ENCODE measurements at regions not wholly inside any gene's neighbourhood (a gene's known extent, or its start where the extent isn't known, plus 50 kb on each side); places are given as distances from the start of the nearest gene placed in this dataset.

- DNase-seq, result peak; percentile 11 to 96 (median 89)
Measured at GRCh38 chr5:141747152-141748141, 65.4 kb upstream of the ARAP3 start.

- DNase-seq, result no peak
Measured at GRCh38 chr5:141746395-141746794, 64.4 kb upstream of the ARAP3 start.

- DNase-seq, result no peak
Measured at GRCh38 chr5:141745390-141745789, 63.4 kb upstream of the ARAP3 start.

GRCh38 chr5:141743866-141744272 is 61.8 kb upstream of the ARAP3 start:
- DNase-seq, result no peak

- DNase-seq, result no peak
Measured at GRCh38 chr5:141742866-141743851, 61.1 kb upstream of the ARAP3 start.

GRCh38 chr5:141742144-141742543 is 60.1 kb upstream of the ARAP3 start:
- no peak for DNase-seq

GRCh38 chr5:141740885-141741284 is 58.9 kb upstream of the ARAP3 start:
- no peak for DNase-seq

GRCh38 chr5:141737535-141737934 is 55.5 kb upstream of the ARAP3 start:
- DNase-seq, result no peak

- no peak for DNase-seq
Measured at GRCh38 chr5:141735823-141736222, 53.8 kb upstream of the ARAP3 start.

- DNase-seq, result no peak
Measured at GRCh38 chr5:141734501-141735229, 52.6 kb upstream of the ARAP3 start.

GRCh38 chr5:141733198-141733597 is 51.2 kb upstream of the ARAP3 start:
- DNase-seq, result no peak

- DNase-seq, result no peak
Measured at GRCh38 chr5:141732417-141732816, 50.4 kb upstream of the ARAP3 start.

All from amygdala (tissue), 56 donors.